Suppressor macrophage treated with lipopolysaccharide for 1 hour (primary cell): ENCODE measurements at regions not wholly inside any gene's neighbourhood (a gene's known extent, or its start where the extent isn't known, plus 50 kb on each side); places are given as distances from the start of the nearest gene placed in this dataset.
"Not testable (repeated sequence)": the region's sequence is repeated elsewhere in the genome, so short reads cannot be mapped to it uniquely, and the experiment has no call there.

Experiments used
- DNase-seq, 3 donors: peaks; one replicate each; pipeline ENCODE4 v3.0.0-alpha.2; 2020 to 2022

DNA sequence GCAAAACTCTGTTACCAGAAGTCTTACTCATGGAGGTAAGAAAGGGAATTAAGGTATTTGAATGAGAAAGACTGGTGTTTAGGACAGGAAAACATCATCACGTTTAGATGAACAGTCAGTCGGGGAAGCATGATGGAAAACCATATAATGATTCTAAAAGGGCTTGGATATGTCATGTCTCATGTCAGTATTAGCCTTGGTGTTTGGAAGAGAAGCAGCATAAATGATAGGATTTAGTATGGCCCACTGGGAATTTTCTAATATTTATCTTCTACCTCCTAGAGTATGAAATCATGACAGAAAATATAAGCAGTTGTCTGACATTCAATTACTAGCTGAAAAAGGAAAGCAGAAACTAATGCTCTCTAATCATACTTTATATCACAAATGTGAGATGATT, 1643.6 kb upstream of the CELF4 start:
- DNase-seq, result no peak

DNA sequence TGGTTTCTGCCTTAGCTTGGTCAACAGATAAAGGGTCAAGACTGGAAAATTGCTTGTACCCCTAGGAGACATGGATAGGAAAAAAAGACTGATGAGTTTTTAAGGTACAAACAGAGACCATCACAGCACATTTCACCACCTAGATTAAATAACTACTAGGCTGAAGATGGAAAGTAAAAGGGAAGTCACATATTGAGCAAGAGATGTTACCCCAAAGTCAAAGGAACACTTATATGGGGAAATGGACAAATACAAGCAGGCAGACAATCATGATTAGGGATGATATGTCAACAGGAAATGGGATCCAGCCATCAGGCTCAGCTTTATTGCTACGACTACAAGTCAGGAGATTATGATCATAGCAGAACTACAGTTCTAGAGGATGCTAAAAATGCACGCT, 1643.1 kb upstream of the CELF4 start:
- DNase-seq, result peak in 1 of 3 donors; percentile 9

DNA sequence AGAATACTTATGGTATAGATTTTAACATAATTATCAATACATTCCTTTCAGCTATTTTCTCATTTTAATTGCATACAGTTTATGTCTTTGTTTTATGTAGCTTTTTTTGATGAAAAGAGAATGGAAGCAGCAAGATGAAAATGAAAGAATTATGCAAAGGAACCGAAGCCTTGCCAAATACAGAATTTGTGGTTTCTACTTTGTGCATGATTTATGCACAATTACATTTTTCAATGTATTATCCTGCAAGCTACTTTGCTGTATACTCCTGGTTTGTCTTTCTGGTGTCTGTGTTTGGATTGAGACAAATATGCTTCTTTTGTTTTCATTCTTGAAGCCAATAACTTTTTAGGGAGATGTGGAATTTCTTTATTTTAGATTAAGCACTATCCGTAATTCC, 1642.6 kb upstream of the CELF4 start:
- no peak for DNase-seq

DNA sequence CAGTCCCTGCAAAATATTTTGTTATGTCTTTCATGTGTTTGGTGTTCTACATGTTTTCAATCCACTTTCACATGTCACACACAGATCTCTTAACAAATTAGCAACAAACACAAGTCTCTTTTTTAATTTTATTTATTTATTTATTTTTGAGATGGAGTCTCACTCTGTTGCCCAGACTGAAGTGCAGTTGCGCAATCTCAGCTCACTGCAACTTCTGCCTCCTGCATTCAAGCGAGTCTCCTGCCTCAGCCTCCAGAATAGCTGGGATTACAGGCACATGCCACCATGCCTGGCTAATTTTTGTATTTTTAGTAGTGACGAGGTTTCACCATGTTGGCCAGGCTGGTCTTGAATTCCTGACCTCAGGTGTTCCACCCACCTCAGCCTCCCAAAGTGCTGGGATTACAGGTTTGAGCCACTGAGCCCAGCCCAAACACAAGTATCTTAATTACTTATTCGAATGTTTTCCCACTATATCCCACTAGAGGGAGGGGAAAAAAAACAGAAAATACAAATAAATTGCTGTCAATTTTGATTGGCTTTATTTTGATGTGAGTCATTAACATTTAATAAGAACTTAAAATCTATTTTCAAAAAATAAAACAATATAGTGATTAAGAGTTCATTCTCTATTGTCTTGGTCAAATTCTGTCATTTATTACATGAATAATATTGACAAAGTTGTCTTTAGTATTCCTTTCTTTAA, 1641.0 kb upstream of the CELF4 start:
- DNase-seq, result not testable (repeated sequence)

DNA sequence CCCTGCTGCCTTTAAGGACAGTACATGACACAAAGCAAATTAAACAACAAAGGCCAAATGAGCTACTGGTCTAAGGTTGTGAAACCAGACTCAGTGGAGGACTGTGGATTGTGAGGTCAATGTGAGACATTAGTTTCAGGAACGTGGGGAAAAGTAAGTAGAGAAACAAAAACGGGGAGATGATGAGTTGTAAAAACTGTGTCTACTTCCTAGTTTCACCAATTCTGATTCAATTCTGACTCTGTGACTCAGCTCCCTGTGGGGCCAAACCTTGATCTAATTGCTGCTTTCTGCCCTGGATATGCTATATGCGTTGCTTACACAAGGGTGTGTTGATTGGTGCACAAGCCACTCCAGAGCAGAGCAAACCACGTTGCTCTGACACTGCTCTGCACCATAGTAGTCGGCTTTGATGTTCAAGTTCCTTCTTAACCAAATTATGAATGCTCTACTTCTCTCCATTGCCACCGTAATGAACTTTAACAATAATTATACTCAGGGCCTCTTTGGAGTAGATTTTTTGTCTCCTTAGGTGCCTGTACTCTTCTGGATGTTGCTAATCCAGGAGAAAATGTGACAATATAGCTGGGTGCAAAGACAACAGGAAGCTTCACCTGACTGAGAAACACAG, 1640.1 kb upstream of the CELF4 start:
- DNase-seq, result peak; percentile 8 to 37 (median 25)

DNA sequence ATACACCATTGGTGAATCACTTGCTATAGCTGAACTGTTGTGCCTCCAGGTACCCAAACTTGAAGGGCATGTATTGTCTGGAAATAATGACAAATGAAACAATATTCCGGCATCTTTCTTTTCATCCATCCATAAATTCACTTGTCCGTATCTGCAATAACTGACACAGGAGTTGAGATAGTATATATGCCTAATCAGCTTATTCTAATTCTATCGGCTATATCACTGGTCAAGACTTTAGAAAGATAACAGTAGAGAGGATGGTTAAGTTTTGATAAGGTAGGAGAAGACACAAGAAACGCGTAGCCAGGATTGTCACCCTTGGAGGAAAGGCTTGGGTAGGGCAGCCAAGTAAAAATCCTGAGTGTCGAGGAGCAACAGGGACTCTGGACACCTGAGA, 1634.6 kb upstream of the CELF4 start:
- no peak for DNase-seq

DNA sequence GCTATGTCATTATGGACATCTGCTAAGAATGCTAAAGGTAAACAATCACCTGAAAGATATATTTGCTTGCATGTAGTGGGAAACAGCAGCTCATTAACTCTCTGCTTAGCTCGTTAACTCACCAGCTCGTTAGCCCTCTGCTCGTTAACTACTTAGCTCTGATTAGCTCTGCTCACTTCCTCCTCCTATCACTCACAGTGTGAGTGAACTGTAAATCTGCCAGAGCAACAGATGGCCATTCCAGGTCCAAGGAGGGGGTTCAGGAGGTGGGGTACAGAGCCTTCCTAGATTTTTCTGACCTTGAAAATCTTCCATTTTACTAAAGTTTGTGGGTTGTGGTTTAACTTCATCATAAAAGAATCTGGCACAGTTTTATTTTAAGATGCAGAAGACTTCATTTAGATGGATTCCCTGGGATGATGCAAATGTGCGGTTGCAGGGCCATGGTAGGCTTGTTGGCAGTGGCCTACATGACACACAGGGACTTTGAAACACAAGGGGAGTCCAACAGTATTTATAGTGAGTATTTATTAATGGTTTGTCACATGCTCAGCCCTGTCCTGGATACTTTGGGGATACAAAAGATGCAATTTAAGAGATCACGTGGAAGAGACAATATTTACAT, 1633.7 kb upstream of the CELF4 start:
- DNase-seq, result no peak

DNA sequence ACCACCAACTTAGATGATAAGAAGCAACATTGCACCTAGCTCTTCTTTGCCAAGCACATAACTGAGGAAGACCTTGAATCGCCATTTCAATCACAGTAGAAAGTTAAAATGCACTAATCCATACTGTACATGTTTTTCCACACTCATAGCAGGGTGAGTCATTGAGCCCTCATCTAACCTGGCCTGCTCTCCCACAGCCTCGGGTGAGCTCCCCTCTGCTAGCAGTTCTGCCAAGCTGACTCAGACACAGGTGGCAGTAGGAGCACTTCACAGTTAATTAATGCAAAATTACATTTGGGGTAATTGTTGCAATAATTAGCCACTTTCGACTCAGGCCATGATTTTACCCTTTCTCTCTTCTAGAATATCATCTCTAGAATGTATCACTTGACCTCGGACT, 1632.8 kb upstream of the CELF4 start:
- DNase-seq, result no peak

DNA sequence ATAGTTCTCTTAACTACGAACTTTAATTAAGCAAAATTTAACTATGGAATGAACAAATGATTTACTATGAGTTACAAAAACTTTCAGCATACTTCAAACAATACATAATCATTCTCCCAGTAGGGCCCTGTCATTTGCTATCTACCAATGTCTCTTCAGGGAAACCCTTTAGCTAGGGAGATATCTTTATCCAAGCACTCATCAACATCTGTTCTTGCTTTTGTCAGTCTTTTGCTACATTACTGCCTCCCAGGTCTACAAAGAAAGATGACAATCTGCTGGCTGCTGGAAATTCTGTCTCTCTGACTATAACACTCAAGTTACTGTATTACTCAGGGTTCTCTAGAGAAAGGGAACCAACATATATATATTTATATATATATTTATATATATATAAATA, 1626.3 kb upstream of the CELF4 start:
- DNase-seq, result no peak

DNA sequence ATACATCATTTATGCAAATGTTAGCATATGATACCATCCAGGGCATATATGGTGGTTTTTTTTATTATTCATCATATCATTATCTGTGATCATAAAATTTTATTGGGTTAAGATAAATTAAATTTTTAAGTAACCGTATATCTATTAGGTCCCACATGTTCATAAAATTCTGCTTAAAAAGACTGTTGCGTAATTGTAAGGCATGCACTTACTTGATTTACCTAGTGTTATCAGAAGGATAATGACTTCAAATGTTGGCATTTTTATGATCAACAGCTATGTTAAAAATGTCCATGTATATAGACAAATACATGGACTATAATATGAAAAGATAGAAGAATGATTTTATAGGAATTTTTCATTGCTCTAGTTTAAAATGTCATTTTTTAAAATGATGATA, 1625.5 kb upstream of the CELF4 start:
- no peak for DNase-seq

DNA sequence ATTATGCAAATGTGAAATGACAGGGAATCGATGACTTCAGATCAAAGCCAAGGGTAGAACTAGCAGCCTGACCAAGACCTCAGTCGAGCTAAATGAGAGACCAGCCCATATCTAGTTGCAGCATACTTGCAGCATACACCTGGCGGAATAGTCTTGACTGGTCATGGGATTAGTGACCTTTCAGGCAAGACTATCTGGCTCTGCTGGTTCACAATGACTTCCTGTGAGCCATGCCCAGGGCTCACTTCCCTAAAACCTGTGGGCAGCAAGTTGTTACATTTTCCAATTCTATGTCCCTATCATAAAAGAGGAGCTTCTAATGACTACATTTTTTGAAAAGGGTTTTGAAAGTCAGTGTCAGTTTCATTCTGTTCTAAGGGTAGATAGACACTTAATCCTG, 1624.9 kb upstream of the CELF4 start:
- DNase-seq, result peak in 2 of 3 donors; percentile 7 to 8

DNA sequence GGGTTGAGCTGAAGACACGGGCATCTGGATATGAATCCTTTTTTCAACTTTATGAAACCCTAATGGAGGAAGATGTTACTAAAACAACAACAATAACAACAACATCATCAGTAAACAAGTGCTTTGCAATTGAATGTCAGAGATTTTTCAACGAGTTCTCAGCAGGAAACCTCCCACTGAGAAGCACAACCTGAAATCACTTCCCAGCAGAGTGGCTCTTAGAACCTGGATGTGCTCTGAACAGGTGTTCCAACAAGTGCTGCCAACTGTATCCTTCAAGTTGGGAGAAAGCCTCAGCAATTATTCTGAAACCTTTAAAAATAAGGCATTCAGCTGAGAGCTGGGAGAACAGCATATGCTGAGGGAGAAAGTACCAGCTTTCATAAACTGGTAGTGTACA, 1622.7 kb upstream of the CELF4 start:
- DNase-seq, result no peak

DNA sequence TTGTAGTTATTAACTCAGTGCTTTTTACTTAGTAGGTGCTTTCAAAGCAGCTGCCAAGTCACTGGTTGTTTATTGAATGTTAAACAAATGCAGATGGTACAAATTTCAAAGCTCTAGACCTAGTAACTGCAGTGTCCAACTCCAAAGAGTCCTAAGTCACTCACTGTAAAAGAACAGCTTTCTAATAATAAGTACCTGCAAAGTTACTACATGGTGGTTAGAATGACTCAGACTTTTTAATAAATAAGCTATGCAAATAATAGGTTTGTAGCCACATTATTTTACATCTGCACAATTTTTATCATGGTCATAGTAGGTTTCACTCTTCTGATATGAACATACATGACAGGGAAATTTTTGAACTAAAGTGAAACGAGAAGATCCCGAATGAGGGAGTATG, 1620.4 kb upstream of the CELF4 start:
- no peak for DNase-seq

DNA sequence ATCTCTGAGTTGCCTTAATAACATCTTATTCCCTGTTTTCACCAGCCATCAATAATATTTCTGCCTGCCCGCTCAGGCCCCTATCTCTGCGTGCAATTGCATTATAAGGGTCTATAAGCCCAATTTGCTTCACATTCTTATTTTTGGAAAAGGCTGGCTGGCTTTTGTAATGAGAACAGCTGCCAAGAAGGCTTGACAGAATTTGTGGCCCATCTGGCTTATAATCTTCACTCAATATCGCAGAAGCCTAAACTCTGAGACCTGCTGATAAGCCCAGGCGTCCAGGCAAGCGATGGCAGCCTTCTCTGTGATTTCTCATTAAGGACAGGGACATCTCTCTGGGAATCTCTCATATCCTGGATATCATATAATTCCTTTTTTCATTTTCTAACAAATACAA, 1618.6 kb upstream of the CELF4 start:
- no peak for DNase-seq

DNA sequence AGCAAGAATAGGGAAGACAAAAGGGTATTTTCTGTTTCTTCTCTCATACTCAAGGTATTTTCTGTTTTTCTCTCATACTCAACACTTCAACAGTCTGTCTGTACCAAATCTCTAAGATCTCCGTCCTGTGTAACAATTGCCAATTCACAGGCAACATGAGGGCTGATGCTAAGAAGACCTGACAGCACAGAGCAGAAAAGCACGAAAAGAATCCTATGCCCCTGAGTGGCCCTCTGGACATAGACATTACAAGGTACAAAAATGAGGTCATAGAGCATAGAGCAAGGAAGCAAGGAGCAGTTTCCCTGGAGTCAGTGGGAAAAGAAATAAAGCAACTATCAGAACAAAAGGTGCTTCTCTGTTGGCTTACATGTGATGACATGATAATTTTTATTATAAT, 1612.6 kb upstream of the CELF4 start:
- no peak for DNase-seq

DNA sequence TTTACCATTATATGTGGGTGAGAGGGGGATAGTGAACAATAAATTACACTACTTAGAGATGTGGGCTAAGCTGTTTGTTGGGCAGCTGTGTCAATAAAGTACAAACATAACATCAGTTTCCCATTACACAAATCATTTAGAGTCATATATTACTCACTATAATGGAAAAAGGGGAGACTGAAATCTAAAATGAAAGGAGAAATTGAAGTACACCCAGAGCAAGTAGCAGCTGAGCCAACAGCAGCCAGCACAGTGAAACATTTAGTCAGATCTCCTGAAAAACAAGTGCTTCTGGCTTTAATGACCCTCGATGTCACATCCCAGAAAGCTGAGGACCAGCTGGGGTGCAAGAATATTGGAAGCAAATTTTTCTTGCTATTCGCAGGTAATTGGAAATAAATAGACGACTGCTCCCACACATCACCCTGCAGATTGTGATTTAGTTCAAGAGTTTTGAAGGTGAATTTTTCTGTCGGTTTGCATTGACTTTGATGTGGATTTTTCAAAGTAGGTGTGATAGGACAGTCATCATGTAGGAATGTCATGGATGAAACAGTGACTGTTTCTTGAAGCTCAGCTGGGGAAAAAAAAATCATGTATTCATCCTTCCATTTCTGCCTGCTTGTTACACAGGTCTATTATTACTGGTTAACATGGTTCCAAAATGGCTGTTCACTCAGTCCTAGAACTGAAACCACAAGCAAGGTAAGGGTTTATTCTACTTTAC, 1607.3 kb upstream of the CELF4 start:
- DNase-seq, result no peak

DNA sequence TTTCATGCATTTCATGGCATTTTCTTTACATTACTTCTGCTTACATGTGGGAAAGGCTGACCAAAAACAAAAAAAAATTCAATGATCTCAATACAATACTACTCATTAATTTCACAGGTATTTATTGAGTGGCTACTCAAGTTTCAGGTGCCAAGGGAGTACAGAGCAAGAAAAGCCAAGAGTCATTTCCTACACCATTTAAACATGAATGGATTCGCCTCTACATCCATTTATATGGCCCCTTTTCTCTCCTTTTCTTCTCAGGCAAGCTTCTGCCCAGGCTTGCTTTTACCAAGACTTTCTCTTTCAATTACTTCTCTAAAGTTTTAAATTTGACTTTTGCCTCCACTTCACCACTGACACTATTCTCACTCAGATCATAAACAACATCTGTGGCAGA, 1603.1 kb upstream of the CELF4 start:
- DNase-seq, result no peak

DNA sequence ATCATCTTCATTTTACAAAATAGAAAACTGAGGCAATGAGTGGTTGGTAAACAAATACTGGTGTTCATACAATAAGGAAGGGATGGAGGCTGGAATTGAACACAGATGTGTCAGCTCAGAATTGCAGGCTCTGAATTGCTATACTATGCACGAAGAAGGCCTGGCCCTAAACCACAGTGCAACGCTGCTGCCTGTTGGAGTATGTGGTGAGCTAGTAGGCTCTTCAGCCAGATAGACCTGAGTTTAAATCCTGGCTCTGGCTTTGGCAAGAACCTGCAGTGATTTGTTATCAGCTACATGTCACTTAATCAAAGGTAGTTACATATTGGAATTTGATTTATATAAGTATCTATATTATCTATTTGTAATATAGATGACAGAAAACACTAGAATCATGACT, 1602.4 kb upstream of the CELF4 start:
- no peak for DNase-seq

DNA sequence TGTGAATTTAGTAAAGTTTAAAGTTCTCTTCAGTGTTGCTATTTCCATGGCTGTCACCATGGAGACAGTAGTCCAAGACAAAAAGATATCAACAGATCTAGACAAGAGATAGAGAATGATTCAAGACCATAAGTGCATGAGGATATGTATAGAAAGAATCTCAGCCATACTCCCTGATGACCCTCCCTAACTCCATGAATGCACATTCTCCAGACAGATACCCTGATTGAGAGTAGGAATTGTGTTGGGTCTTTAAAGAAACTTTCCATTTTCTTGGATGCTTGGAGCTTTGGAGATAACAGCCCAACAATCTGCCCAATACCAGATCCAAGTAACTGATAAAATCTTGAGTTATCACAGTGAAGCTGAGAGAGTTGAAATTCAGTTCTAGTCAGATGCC, 1601.2 kb upstream of the CELF4 start:
- DNase-seq, result no peak

DNA sequence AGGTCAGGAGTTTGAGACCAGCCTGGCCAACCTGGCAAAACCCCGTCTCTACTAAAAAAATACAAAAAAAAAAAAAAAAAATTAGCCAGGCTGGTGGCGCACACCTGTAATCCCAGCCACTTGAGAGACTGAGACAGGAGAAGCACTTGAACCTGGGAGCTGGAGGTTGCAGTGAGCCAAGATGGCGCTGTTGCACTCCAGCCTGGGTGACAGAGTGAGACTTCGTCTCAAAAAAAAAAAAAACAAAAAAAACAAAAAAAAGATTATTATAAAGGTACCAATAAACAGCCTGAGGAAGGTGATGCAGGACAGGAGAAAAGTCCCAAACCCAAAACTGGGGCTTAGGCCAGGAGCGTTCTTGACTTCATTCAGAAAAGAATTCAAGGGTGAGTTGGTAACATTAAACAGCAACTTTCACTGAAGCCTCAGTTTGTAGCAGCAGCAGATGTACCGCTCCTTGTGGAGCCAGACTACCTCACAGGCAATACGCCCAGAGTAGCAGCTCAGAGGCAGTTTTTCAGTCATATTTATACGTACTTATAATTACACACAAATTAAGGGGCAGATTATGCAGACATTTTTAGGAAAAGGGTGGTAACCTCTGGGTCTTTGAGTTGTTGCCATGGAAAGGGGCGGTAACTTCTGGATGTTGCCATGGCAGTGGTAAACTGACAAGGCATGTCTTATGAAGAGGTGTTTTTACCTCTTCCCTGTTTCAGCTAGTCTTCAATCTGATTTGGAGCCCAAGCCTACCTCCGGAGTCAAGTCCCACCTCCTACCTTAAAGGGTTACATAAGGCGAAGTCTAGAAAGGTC, 1596.6 kb upstream of the CELF4 start:
- no peak for DNase-seq

DNA sequence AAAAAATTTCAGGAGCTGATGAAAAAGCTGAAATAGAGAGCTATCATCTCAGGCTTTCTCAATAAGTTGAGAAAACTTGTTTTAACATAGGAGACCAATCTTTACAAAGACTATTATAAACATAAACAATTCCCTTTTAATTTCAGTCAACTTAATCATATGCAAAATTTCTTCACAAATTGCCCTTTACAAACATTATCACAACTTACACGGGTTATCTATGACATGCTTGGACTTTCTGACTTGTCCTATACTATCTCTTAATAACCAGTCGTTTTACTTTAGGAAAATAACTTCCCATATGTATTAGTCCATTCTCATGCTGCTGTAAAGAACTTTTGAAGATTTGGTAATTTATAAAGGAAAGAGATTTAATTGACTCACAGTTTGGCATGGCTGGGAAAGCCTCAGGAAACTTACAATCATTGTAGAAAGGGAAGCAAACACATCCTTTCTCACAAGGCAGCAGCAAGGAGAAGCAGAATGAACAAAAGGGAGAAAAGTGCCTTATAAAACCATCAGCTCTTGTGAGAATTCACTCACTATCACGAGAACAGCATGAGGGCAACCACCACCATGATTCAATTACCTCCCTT, 1583.7 kb upstream of the CELF4 start:
- DNase-seq, result no peak

DNA sequence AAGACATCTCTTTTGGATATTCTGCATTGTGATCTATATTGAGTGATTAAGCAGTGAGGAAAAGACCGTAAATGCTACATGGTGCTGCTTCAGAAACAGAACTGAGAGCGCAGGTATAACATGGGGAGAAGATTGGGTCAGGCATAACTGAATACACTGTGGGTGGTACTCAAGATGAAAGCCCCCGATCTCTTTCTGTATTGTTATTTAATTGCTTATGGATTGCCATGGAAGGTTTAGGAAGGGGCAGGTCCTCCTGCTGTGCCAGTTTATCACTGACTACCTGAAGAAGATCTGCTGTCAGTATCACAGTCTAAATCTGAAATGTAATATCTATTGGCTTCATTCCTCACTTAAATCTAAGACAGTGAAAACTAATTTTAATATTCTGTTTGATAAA, 1568.7 kb upstream of the CELF4 start:
- DNase-seq, result no peak

DNA sequence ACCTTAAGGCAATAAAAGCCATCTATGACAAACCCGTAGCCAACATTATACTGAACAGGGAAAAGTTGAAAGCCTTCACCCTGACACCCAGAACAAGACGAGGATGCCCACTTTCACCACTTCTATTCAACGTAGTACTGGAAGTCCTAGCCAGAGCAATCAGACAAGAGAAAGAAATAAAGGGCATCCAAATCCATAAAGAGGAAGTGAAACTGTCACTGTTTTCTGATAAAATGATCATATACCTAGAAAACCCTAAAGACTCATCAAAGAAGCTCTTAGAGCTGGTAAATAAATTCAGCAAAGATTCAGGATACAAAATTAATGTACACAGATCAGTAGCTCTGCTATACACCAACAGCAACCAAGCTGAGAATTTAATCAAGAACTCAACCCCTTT, 1561.9 kb upstream of the CELF4 start:
- DNase-seq, result not testable (repeated sequence)
